Hepatocyte (in vitro differentiated cells): ENCODE measurements at regions not wholly inside any gene's neighbourhood (a gene's known extent, or its start where the extent isn't known, plus 50 kb on each side); places are given as distances from the start of the nearest gene placed in this dataset.

Experiments used
- DNase-seq: peaks from one replicate; pipeline ENCODE4 v3.0.0-alpha.2; 2016; ENCODE audit warnings: low spot score
- H2AFZ ChIP-seq: fragments of 200-600 bp; sonication (generic); 2 replicates; pipeline ENCODE4 v1.6.0; 2016; ENCODE audit warnings: antibody characterized with exemption, mild to moderate bottlenecking
- H3K27ac ChIP-seq: fragments of 200-600 bp; sonication (generic); 2 replicates; pipeline ENCODE4 v1.5.1; 2016; ENCODE audit warnings: mild to moderate bottlenecking
- H3K27me3 ChIP-seq: fragments of 200-600 bp; sonication (generic); 2 replicates; pipeline ENCODE4 v1.6.1; 2016
- H3K36me3 ChIP-seq: fragments of 200-600 bp; sonication (generic); replicated peaks from 2 replicates; pipeline ENCODE4 v1.5.1; 2016; ENCODE audit warnings: low read depth; ENCODE audit not compliant: insufficient read depth
- H3K4me1 ChIP-seq: fragments of 200-600 bp; sonication (generic); 2 replicates; pipeline ENCODE4 v1.5.1; 2016; ENCODE audit warnings: mild to moderate bottlenecking, moderate library complexity; ENCODE audit not compliant: insufficient read depth
- H3K4me2 ChIP-seq: fragments of 200-600 bp; sonication (generic); 2 replicates; pipeline ENCODE4 v1.6.0; 2016
- H3K4me3 ChIP-seq: fragments of 200-600 bp; sonication (generic); 2 replicates; pipeline ENCODE4 v1.5.1; 2016; ENCODE audit warnings: mild to moderate bottlenecking
- H3K79me2 ChIP-seq: fragments of 200-600 bp; sonication (generic); 2 replicates; pipeline ENCODE4 v1.6.0; 2017; ENCODE audit warnings: mild to moderate bottlenecking
- H3K9me2 ChIP-seq: fragments of 200-600 bp; sonication (generic); replicated peaks from 2 replicates; pipeline ENCODE4 v1.6.0; 2017; ENCODE audit warnings: mild to moderate bottlenecking; ENCODE audit not compliant: insufficient read depth
- H3K9me3 ChIP-seq: fragments of 200-600 bp; sonication (generic); 2 replicates; pipeline ENCODE4 v1.5.1; 2016; ENCODE audit warnings: low read depth, mild to moderate bottlenecking
- H4K20me1 ChIP-seq: fragments of 200-600 bp; sonication (generic); 2 replicates; pipeline ENCODE4 v1.6.0; 2016; ENCODE audit warnings: mild to moderate bottlenecking; ENCODE audit not compliant: insufficient read depth, poor library complexity, severe bottlenecking
- CTCF ChIP-seq: fragments of 200-600 bp; sonication (generic); IDR thresholded peaks from 2 replicates; pipeline ENCODE4 v1.5.1; 2016; ENCODE audit warnings: antibody characterized with exemption, mild to moderate bottlenecking; ENCODE audit not compliant: poor library complexity
- EZH2 ChIP-seq: fragments of 200-600 bp; sonication (generic); IDR thresholded peaks from 2 replicates; pipeline ENCODE4 v1.6.1; 2016; ENCODE audit warnings: antibody characterized with exemption, mild to moderate bottlenecking, borderline replicate concordance
- EZH2phosphoT487 ChIP-seq: fragments of 200-600 bp; sonication (generic); IDR thresholded peaks from one replicate; pipeline ENCODE4 v1.6.1; 2018; ENCODE audit warnings: antibody characterized with exemption, mild to moderate bottlenecking, low read depth, moderate library complexity; ENCODE audit not compliant: unreplicated experiment, severe bottlenecking
- WGBS: methylation state at CpG from one replicate; pipeline ENCODE4 v1.1.6; 2016; ENCODE audit warnings: low lambda C conversion rate; ENCODE audit errors: missing lambda C conversion rate; 5-methylcytosine and 5-hydroxymethylcytosine counted together

GRCh38 chr5:145579301-145579700, 255.8 kb downstream of the PRELID2 start:
- Histone ChIP-seq H3K36me3 (no peaks in the 10 kb centered on the region), H3K4me2 (no peak overlapping the region), H3K27me3 (no peaks in the 10 kb centered on the region), H3K9me2 (no peaks in the 10 kb centered on the region), H3K4me3 (no peak overlapping the region), H4K20me1 (no peaks in the 10 kb centered on the region), H3K4me1 (no peaks in the 10 kb centered on the region), H3K79me2 (no peaks in the 10 kb centered on the region), H3K9me3 (no peaks in the 10 kb centered on the region), H2AFZ (no peak overlapping the region), H3K27ac (no peak overlapping the region)
- no peak for DNase-seq
- TF ChIP-seq EZH2phosphoT487 (no peak), EZH2 (no peak), CTCF (no peak)
- WGBS = 81% methylated on average over 1 of the region's 1 CpG

DNA sequence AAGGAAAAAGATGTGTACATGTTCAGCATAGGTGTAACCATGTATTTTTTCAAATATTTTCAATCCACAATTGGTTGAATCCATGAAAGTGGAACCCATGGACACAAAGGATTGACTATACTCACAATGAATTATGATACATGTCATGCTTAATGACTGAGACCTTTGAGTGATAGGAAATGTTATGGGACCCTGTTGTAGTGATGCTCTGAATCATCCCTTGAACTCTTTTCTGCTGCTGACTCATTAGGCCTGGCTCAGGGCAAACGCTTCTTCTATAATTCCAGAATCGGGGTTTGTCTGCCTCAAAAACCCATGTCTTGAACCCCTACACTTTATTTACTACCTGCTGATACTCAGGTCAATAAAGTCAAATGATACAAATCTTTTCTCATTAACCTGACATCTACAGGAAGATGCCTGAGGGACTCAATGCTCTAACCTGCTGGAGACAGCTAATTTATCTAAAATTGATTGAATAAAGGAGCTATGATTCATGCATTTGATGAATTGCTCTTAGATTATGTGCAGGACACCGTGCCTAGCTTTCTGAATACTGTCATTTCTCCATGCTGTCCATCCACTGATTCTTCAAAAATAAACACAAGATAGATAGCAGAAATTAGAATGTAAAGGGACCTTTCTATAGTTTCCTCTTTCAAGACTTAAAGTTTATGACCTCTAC, 260.1 kb downstream of the PRELID2 start:
- no peak for DNase-seq
- no peaks in the 10 kb centered on the region for H3K9me3 ChIP-seq
- no peaks in the 10 kb centered on the region for H3K79me2 ChIP-seq
- H3K4me2 ChIP-seq = no peak overlapping the region
- no peaks in the 10 kb centered on the region for H4K20me1 ChIP-seq
- no peaks in the 10 kb centered on the region for H3K9me2 ChIP-seq
- no peak for TF ChIP-seq EZH2
- no peak for TF ChIP-seq CTCF
- no peak for TF ChIP-seq EZH2phosphoT487
- 83% methylated on average over 3 of the region's 3 CpGs for WGBS
- no peaks in the 10 kb centered on the region for H3K4me1 ChIP-seq
- no peak overlapping the region for H3K27ac ChIP-seq
- no peak overlapping the region for H2AFZ ChIP-seq
- H3K4me3 ChIP-seq = no peak overlapping the region
- H3K36me3 ChIP-seq = no peaks in the 10 kb centered on the region
- no peaks in the 10 kb centered on the region for H3K27me3 ChIP-seq

DNA sequence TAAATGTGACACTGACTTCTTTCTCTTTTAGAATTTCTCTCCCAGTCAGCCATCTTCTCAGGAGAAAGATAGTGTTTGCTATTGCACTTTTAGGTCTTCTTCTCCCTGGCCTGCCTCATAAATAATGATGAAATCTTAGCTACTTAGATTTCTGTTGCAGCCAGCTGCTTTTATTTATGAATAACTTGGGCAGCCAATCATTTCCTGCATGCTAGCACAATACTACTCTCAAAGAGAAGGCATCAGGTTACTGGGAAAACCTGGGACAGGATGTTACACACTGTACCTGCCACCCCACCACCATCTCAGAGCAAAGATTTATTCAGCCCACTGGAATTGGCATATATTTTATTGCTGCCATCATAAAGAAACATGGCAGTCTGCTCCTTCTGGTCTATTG, 266.6 kb downstream of the PRELID2 start:
- Histone ChIP-seq H3K9me2 (no peaks in the 10 kb centered on the region), H3K79me2 (no peaks in the 10 kb centered on the region), H4K20me1 (no peaks in the 10 kb centered on the region), H3K27me3 (no peaks in the 10 kb centered on the region), H2AFZ (no peak overlapping the region), H3K27ac (no peak overlapping the region), H3K4me1 (no peaks in the 10 kb centered on the region), H3K36me3 (no peaks in the 10 kb centered on the region), H3K4me2 (no peak overlapping the region), H3K9me3 (no peaks in the 10 kb centered on the region), H3K4me3 (no peak overlapping the region)
- DNase-seq = no peak
- no peak for TF ChIP-seq CTCF
- no peak for TF ChIP-seq EZH2
- TF ChIP-seq EZH2phosphoT487 = no peak

DNA sequence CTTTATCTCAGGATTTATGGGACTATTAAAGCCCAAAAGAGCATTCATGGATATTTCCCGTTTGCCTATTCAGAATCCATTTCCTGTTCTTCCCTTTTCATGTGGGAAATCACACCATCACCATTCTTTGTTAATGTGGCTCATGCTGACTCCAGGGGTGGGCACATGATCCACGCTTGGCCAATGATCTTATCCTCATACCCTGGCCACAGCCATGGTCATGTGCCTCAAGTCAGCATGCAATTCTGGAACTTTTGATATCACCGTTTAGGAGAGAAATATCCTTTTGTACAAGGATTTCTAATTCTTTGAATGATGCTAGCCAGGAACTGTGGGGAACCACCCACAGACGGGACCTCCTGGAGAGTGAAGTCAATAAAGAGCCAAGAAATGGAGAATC, 272.2 kb downstream of the PRELID2 start:
- no peak overlapping the region for H3K4me3 ChIP-seq
- no peaks in the 10 kb centered on the region for H3K36me3 ChIP-seq
- TF ChIP-seq EZH2 (no peak), CTCF (no peak), EZH2phosphoT487 (no peak)
- no peak for DNase-seq
- H3K9me3 ChIP-seq = no peaks in the 10 kb centered on the region
- 81% methylated on average over 4 of the region's 4 CpGs for whole genome bisulfite sequencing
- H3K4me1 ChIP-seq = no peaks in the 10 kb centered on the region
- H2AFZ ChIP-seq = no peak overlapping the region
- no peaks in the 10 kb centered on the region for H3K27me3 ChIP-seq
- no peaks in the 10 kb centered on the region for H4K20me1 ChIP-seq
- no peaks in the 10 kb centered on the region for H3K79me2 ChIP-seq
- H3K9me2 ChIP-seq = no peaks in the 10 kb centered on the region
- H3K27ac ChIP-seq = no peak overlapping the region
- H3K4me2 ChIP-seq = no peak overlapping the region
